Epithelial cell of proximal tubule (primary cell): ENCODE measurements at regions not wholly inside any gene's neighbourhood (a gene's known extent, or its start where the extent isn't known, plus 50 kb on each side); places are given as distances from the start of the nearest gene placed in this dataset.

Source experiments
- DNase-seq: peaks from one replicate; pipeline ENCODE4 v3.0.0-alpha.2; 2011; ENCODE audit warnings: low read depth
- H3K4me3 ChIP-seq: 2 replicates; pipeline ENCODE4 v1.5.1; 2011; ENCODE audit warnings: low read depth, mild to moderate bottlenecking, low read length
- CTCF ChIP-seq: conservative IDR thresholded peaks from 2 replicates; pipeline ENCODE4 v1.5.1; 2012; ENCODE audit warnings: low read depth, mild to moderate bottlenecking, low read length

DNA sequence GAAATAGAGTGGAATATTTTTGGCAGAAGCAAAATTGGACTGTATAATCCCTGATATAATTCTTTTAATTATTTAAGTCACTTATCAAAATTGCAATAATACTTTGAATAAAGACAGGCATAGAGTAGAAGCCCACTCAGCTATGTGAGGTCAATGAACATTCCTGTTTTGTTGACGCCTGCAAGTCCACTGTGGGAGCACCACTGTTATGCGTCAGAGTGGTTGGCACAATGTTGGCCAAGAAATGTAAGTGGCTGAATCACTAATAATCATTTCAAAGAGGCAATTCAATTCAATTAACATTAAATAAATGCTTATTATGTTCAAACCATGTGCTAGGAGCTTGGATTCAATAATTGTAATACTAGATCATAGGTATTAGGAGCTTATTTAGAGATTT lies 221.0 kb downstream of the SPCS3 start:
- DNase-seq: no peak
- no peak overlapping the region for H3K4me3 ChIP-seq
- no peak for TF ChIP-seq CTCF

GRCh38 chr4:176545872-176546271 lies 226.1 kb downstream of the SPCS3 start:
- TF ChIP-seq CTCF: no peak
- no peak for DNase-seq
- no peak overlapping the region for H3K4me3 ChIP-seq

DNA sequence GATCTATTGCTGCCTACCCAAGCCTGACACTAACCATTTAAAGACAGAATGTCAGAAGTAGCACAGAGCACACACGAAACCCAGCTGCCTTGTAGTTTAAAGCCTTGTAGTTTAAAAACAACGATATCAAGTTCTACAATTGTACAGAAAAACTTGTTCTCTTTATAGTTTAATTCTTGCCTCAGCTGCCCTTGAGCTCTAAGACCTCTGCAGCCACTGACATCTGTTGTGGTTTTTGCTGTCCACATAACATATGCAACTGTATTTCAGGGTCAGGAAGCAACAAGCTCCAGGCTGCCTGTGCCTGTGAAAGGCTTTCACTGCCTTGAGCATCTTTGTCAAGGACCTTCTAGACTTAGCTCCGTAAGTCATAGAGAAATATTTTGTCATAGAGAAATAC lies 227.2 kb downstream of the SPCS3 start:
- no peak for TF ChIP-seq CTCF
- no peak overlapping the region for H3K4me3 ChIP-seq
- DNase-seq: no peak

- H3K4me3 ChIP-seq: no peak overlapping the region
- DNase-seq: no peak
These were observed 228.8 kb downstream of the SPCS3 start for GRCh38 chr4:176548571-176548970.

GRCh38 chr4:176549161-176549865 lies 229.5 kb downstream of the SPCS3 start:
- DNase-seq: no peak

More at GRCh38 chr4:176548571-176548970, 228.8 kb downstream of the SPCS3 start:
- no peak for TF ChIP-seq CTCF

GRCh38 chr4:176558661-176559060 lies 234.1 kb downstream of the VEGFC start:
- H3K4me3 ChIP-seq: no peak overlapping the region
- no peak for TF ChIP-seq CTCF
- DNase-seq: no peak

More at GRCh38 chr4:176549161-176549865, 229.5 kb downstream of the SPCS3 start:
- TF ChIP-seq CTCF: no peak
- no peak overlapping the region for H3K4me3 ChIP-seq

GRCh38 chr4:176561368-176561767 lies 231.4 kb downstream of the VEGFC start:
- no peak for TF ChIP-seq CTCF
- H3K4me3 ChIP-seq: no peak overlapping the region
- no peak for DNase-seq
